Activated T-cell treated with anti-CD3 and anti-CD28 coated beads, Interleukin-2, amount 50 U/mL, for 72 hours (primary cell): ENCODE measurements at regions not wholly inside any gene's neighbourhood (a gene's known extent, or its start where the extent isn't known, plus 50 kb on each side); places are given as distances from the start of the nearest gene placed in this dataset.
"Not testable (repeated sequence)": the region's sequence is repeated elsewhere in the genome, so short reads cannot be mapped to it uniquely, and the experiment has no call there.

Source experiments
- ATAC-seq, 2 donors: fragments of 150-1000 bp; cut with Tn5 transposase; replicated peaks in 1 of 2; 2 replicates each; pipeline ENCODE4 v1.10.0; 2021; ENCODE audit warnings: moderate library complexity in 2 of 2, mild to moderate bottlenecking in 1 of 2
- DNase-seq, 2 donors: peaks; one replicate each; pipeline ENCODE4 v3.0.0; 2021 to 2022; ENCODE audit warnings: mixed read lengths in 1 of 2
- H3K27ac Mint-ChIP-seq: one replicate; pipeline ENCODE4 v1.8.0; 2022; ENCODE audit warnings: mild to moderate bottlenecking, moderate library complexity, mixed read lengths
- H3K27me3 Mint-ChIP-seq: one replicate; pipeline ENCODE4 v1.8.0; 2022; ENCODE audit warnings: low read depth, mixed read lengths
- H3K36me3 Mint-ChIP-seq, 2 donors: one replicate each; pipeline ENCODE4 v1.8.0; 2022; ENCODE audit warnings: mixed read lengths in 2 of 2, mild to moderate bottlenecking in 1 of 2; ENCODE audit not compliant: insufficient read depth in 2 of 2
- H3K4me1 Mint-ChIP-seq: one replicate; pipeline ENCODE4 v1.8.0; 2022; ENCODE audit warnings: low read depth, mixed read lengths
- H3K4me3 Mint-ChIP-seq, 2 donors: one replicate each; pipeline ENCODE4 v1.8.0; 2022; ENCODE audit warnings: mild to moderate bottlenecking in 2 of 2, mixed read lengths in 2 of 2, moderate library complexity in 2 of 2
- H3K9me3 Mint-ChIP-seq, 2 donors: one replicate each; pipeline ENCODE4 v1.8.0; 2022; ENCODE audit warnings: mixed read lengths in 2 of 2

DNA sequence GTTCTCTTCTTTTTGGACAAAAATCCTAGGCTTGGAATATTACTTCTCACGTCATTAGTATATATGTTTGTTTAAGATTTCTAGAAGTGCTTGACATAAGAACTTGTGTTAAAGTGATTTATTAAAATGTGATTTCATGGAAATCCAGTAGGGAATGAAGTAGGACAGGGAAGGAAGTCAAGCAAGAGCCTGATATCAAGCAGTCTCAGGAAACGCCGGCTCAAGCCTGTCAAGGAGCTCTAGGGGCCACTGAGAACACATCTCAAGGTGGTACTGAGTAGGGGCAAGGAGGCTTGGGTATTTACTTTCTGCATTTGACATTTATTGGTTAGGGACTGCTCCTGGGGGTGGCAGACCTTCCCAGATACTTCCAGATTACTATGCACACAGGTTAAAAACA, 920.9 kb upstream of the GJE1 start:
- peaks cover 5% of the 10 kb centered on the region for H3K27me3 Mint-ChIP-seq

DNA sequence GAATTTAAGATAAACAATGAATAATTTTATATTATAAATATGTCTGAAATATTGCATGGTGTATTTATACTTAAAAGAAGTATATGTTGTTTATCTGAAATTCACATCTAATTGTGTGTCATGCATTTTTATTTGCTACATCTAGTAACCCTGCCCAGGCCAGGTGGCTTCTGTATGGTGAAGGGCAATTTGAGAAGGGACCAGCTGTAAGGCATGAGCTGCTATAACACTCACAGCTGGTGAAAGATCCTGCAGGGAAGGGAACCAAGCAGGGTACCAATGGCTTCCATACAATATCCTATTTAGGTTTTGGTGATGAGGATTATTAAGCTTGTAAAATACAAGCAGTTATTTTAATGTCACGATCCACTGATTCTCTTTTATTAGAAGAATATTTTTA, 921.8 kb upstream of the GJE1 start:
- Mint-ChIP-seq H3K36me3 (no peaks in the 10 kb centered on the region), H3K27ac (no peak overlapping the region), H3K4me3 (no peak overlapping the region), H3K4me1 (no peaks in the 10 kb centered on the region), H3K9me3 (peaks cover 0 to 2% of the 10 kb centered on the region in 2 donors), H3K27me3 (peaks cover 5% of the 10 kb centered on the region)
- DNase-seq (no peak), ATAC-seq (no peak)

More for the DNA sequence above, 920.9 kb upstream of the GJE1 start:
- Mint-ChIP-seq H3K27ac (no peak overlapping the region), H3K4me3 (no peak overlapping the region), H3K36me3 (no peaks in the 10 kb centered on the region), H3K9me3 (peaks cover 0 to under 1% of the 10 kb centered on the region in 2 donors), H3K4me1 (no peaks in the 10 kb centered on the region)
- DNase-seq (no peak), ATAC-seq (no peak)

- no peak for DNase-seq
- Mint-ChIP-seq H3K4me3 (no peak overlapping the region), H3K27ac (no peak overlapping the region), H3K27me3 (peaks cover 5% of the 10 kb centered on the region), H3K9me3 (peaks cover 0 to 2% of the 10 kb centered on the region in 2 donors), H3K4me1 (no peaks in the 10 kb centered on the region), H3K36me3 (no peaks in the 10 kb centered on the region)
- no peak for ATAC-seq
These were observed 922.8 kb upstream of the GJE1 start for GRCh38 chr6:141209890-141210289.

- H3K36me3 Mint-ChIP-seq: no peaks in the 10 kb centered on the region
- peaks cover under 1% of the 10 kb centered on the region for H3K27me3 Mint-ChIP-seq
- H3K4me3 Mint-ChIP-seq: no peak overlapping the region
- no peak overlapping the region for H3K27ac Mint-ChIP-seq
- DNase-seq (no peak), ATAC-seq (no peak)
- H3K4me1 Mint-ChIP-seq: no peaks in the 10 kb centered on the region
- peaks cover 0 to 2% of the 10 kb centered on the region in 2 donors for H3K9me3 Mint-ChIP-seq
These were observed 924.6 kb upstream of the GJE1 start for GRCh38 chr6:141208101-141208500.

GRCh38 chr6:141203902-141204575, 928.7 kb upstream of the GJE1 start:
- DNase-seq (no peak), ATAC-seq (no peak)
- no peak overlapping the region for H3K27ac Mint-ChIP-seq
- no peaks in the 10 kb centered on the region for H3K4me1 Mint-ChIP-seq
- H3K27me3 Mint-ChIP-seq: no peaks in the 10 kb centered on the region
- no peak overlapping the region for H3K4me3 Mint-ChIP-seq
- no peaks in the 10 kb centered on the region for H3K36me3 Mint-ChIP-seq
- H3K9me3 Mint-ChIP-seq: peaks cover 0 to 2% of the 10 kb centered on the region in 2 donors

GRCh38 chr6:141202626-141203025, 930.1 kb upstream of the GJE1 start:
- H3K27me3 Mint-ChIP-seq: no peaks in the 10 kb centered on the region
- H3K4me3 Mint-ChIP-seq: no peak overlapping the region
- H3K4me1 Mint-ChIP-seq: no peaks in the 10 kb centered on the region
- no peak overlapping the region for H3K27ac Mint-ChIP-seq
- ATAC-seq (no peak), DNase-seq (no peak)
- H3K36me3 Mint-ChIP-seq: no peaks in the 10 kb centered on the region
- peaks cover 0 to 2% of the 10 kb centered on the region in 2 donors for H3K9me3 Mint-ChIP-seq

DNA sequence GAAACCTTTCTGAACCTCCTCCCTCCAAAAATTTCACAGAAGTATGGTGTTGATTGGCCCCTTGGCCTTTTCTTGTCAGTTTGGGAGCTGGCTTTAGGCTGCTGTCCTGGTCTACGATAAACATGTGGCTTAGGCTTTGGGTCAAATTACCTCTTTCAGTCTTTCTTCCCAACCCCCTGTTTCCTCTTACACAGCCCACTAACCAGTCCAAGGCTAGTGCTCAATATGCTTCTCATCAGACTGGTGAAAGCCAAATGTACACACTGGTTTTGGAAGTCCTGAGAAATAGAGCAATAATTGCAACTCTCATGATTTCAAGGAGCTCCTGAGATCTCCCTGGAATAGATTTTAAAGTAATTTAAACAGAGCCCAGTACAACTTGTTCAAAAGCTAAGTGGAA, 933.7 kb upstream of the GJE1 start:
- Mint-ChIP-seq H3K27ac (no peak overlapping the region), H3K4me1 (no peaks in the 10 kb centered on the region), H3K4me3 (no peak overlapping the region), H3K27me3 (no peaks in the 10 kb centered on the region), H3K9me3 (peaks cover 0 to 1% of the 10 kb centered on the region in 2 donors), H3K36me3 (no peaks in the 10 kb centered on the region)
- ATAC-seq (no peak), DNase-seq (no peak)

DNA sequence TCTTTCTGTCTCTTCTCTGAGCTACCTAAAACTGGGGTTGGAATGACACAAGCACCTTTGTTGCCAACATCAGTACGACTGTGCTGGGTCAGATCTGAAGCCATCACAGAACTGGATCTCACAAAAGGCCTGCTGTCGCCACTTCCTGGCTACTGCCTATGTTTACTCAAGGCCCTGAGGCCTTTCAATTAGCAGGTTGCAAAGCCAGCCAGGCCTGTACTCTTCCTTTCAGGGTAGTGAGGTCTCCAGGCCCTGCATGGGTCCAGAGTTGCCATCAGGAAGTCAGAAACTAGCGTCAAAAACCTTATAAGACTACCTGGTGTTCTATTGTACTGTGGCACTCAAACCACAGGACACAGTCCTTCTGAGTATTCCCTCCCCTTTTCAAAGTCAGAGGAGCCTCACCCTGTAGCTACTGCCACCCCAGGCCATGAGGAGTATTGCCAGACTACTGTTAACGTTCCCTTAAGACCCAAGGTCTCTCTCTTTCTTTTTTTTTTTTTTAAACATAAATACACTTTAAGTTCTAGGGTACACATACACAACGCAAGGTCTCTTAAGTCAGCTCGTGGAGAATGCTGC, 937.4 kb upstream of the GJE1 start:
- ATAC-seq (no peak), DNase-seq (no peak)
- no peaks in the 10 kb centered on the region for H3K4me1 Mint-ChIP-seq
- no peak overlapping the region for H3K4me3 Mint-ChIP-seq
- no peak overlapping the region for H3K27ac Mint-ChIP-seq
- H3K9me3 Mint-ChIP-seq: peaks cover 0 to 1% of the 10 kb centered on the region in 2 donors
- no peaks in the 10 kb centered on the region for H3K36me3 Mint-ChIP-seq
- H3K27me3 Mint-ChIP-seq: no peaks in the 10 kb centered on the region

DNA sequence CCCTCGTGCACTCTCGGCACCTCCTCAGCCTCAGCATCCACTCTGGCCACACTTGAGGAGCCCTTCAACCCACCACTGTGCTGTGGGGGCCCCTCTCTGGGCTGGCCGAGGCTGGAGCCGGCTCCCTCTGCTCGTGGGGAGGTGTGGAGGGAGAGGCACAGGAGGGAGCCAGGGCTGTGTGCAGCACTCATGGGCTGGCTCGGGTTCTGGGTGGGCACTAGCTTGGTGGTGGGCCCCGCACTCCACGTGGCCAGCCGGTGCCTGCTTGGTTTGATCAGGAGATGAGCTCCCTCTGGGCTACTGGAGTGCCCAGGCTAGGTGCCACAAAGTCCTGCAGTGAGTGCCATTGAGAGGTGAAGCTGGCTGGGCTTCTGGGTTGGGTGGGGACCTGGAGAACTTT, 949.4 kb upstream of the GJE1 start:
- H3K27me3 Mint-ChIP-seq: no peaks in the 10 kb centered on the region
- ATAC-seq (no peak), DNase-seq (no peak)
- peaks cover 6 to 8% of the 10 kb centered on the region in 2 donors for H3K9me3 Mint-ChIP-seq
- H3K4me3 Mint-ChIP-seq: no peak overlapping the region
- no peak overlapping the region for H3K27ac Mint-ChIP-seq
- H3K36me3 Mint-ChIP-seq: peaks cover 2 to 3% of the 10 kb centered on the region in 2 donors
- H3K4me1 Mint-ChIP-seq: no peaks in the 10 kb centered on the region

DNA sequence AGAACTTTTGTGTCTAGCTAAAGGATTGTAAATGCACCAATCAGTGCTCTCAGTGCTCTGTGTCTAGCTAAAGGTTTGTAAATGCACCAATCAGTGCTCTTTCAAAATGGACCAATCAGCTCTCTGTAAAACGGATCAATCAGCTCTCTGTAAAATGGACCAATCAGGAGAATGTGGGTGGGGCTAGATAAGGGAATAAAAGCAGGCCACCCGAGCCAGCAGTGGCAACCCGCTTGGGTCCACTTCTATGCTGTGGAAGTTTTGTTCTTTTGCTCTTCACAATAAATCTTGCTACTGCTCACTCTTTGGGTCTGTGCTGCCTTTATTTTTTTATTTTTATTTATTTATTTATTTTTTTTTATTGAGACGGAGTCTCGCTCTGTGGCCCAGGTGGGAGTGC, 957.3 kb upstream of the GJE1 start:
- H3K9me3 Mint-ChIP-seq, H3K4me1 Mint-ChIP-seq, ATAC-seq, H3K4me3 Mint-ChIP-seq, H3K27me3 Mint-ChIP-seq, H3K27ac Mint-ChIP-seq, DNase-seq, H3K36me3 Mint-ChIP-seq: not testable (repeated sequence)

GRCh38 chr6:141174932-141175331, 957.8 kb upstream of the GJE1 start:
- no peak for DNase-seq
- Mint-ChIP-seq H3K36me3 (no peaks in the 10 kb centered on the region), H3K9me3 (no peaks in the 10 kb centered on the region), H3K27me3 (no peaks in the 10 kb centered on the region), H3K4me3 (no peak overlapping the region), H3K4me1 (no peaks in the 10 kb centered on the region), H3K27ac (no peak overlapping the region)
- ATAC-seq: no peak

GRCh38 chr6:141173529-141173928, 959.2 kb upstream of the GJE1 start:
- Mint-ChIP-seq H3K36me3 (no peaks in the 10 kb centered on the region), H3K9me3 (no peaks in the 10 kb centered on the region), H3K27me3 (no peaks in the 10 kb centered on the region), H3K4me1 (no peaks in the 10 kb centered on the region), H3K4me3 (no peak overlapping the region), H3K27ac (no peak overlapping the region)
- ATAC-seq (no peak), DNase-seq (no peak)

- H3K4me3 Mint-ChIP-seq: no peak overlapping the region
These were observed 963.3 kb upstream of the GJE1 start for GRCh38 chr6:141169419-141169818.

GRCh38 chr6:141167945-141168344, 964.8 kb upstream of the GJE1 start:
- no peaks in the 10 kb centered on the region for H3K4me1 Mint-ChIP-seq
- no peaks in the 10 kb centered on the region for H3K9me3 Mint-ChIP-seq
- no peak overlapping the region for H3K4me3 Mint-ChIP-seq
- no peaks in the 10 kb centered on the region for H3K36me3 Mint-ChIP-seq
- DNase-seq (no peak), ATAC-seq (no peak)
- no peak overlapping the region for H3K27ac Mint-ChIP-seq
- H3K27me3 Mint-ChIP-seq: no peaks in the 10 kb centered on the region

More at GRCh38 chr6:141169419-141169818, 963.3 kb upstream of the GJE1 start:
- H3K9me3 Mint-ChIP-seq: no peaks in the 10 kb centered on the region
- no peaks in the 10 kb centered on the region for H3K27me3 Mint-ChIP-seq
- no peak for DNase-seq
- H3K27ac Mint-ChIP-seq: no peak overlapping the region
- H3K36me3 Mint-ChIP-seq: no peaks in the 10 kb centered on the region
- no peaks in the 10 kb centered on the region for H3K4me1 Mint-ChIP-seq
- ATAC-seq: no peak
